Stimulated activated CD4-positive, alpha-beta T cell treated with anti-CD3 and anti-CD28 coated beads, Interleukin-4, amount 100 ng/mL, for 24 hours (primary cell): ENCODE measurements at regions not wholly inside any gene's neighbourhood (a gene's known extent, or its start where the extent isn't known, plus 50 kb on each side); places are given as distances from the start of the nearest gene placed in this dataset.

Source experiments
- DNase-seq: peaks from one replicate; pipeline ENCODE4 v3.0.0-alpha.2; 2020

DNA sequence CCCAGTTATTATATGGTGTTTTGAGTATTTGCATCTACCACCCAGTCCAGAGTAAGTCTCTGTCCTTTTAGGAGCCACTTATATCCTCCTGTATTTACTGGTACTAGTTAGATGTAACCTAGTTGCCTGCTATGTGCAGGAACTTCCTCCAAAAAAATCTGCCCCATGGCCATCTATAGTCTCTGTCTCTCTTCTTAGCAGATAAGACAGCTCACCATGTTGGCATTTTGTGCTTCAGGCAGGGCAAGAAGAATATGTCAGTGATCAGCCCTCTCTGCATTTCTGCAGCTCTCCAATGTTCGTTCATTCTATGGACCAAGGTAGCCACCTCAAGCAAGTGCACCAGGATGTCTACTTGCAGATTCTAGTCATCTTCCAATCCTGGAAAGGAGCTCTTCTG lies 446.5 kb downstream of the TLE1 start:
- no peak for DNase-seq

DNA sequence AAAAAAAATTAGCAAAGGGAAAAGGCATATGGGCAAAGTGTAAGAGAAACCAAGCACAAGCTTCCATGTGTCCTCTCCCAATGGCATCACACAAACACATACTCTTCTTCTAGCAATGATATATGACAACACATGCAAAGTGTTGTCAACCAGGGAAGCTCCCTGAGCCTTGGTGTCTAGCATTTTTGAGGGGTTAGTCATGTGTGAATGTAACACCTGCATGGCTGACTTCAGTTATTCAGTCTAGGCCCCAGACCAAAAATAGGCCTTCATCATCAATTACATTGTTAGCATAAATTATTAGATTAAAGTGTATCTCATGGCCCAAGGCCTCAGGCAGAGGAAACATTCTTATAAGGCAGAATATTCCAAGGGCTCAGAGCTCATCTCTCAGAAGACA lies 450.0 kb downstream of the TLE1 start:
- no peak for DNase-seq

- no peak for DNase-seq
These were observed 451.6 kb downstream of the TLE1 start for GRCh38 chr9:81237565-81238231.

DNA sequence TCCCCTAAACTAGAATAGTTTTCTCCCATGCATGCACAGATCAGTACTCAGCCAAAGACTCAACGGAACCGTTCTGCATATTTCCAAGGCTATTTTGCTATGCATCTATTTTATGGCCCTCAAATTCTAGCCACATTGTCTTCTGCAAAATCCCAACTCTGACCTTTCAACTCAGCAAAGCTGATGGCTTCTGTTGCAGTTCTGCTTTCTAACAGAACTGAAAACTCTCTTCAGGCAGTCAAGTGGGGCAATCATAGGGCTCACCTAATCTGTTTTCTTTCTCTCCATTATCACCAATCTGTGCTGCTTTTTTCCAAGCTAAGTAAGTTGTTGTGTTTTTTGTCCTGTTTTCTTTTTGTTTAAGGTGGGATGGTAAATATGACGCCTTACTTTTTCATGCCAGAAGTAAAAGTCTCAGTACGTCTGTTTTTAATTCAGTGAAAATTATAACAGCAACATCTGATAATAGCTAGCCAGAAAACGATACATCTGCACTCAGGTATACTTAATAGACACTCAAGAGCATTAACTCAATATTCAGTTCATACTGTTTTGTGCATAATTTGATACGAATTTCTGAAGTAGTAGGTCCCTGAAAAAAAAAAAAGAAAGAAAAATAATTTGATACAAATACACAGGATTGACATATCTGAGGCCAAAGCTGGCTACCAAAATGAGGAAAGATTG lies 454.3 kb downstream of the TLE1 start:
- no peak for DNase-seq

- no peak for DNase-seq
These were observed 458.3 kb downstream of the TLE1 start for GRCh38 chr9:81231011-81231410.

GRCh38 chr9:81227507-81228245 lies 461.7 kb downstream of the TLE1 start:
- DNase-seq = no peak

GRCh38 chr9:81225596-81225995 lies 463.8 kb downstream of the TLE1 start:
- no peak for DNase-seq

- no peak for DNase-seq
These were observed 464.9 kb downstream of the TLE1 start for GRCh38 chr9:81224166-81225081.

DNA sequence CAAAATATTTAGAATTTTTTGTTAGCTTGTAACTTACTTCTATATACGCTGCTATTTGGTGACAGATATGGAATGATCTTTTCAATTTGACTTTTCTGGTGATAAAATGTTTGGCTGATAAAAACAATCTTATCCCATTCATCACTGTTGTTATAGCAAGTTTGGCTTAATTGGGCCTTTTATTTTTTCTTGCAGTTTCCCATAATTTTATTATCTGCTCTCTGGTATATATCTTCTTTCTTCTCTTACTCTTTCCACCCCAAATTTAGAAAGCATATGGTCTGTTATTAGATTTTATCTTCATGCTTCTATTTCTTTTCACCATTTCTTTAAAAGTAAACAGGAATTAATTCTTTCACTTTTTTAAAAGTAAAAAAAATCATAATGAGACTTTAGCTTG lies 474.4 kb downstream of the TLE1 start:
- DNase-seq = no peak

DNA sequence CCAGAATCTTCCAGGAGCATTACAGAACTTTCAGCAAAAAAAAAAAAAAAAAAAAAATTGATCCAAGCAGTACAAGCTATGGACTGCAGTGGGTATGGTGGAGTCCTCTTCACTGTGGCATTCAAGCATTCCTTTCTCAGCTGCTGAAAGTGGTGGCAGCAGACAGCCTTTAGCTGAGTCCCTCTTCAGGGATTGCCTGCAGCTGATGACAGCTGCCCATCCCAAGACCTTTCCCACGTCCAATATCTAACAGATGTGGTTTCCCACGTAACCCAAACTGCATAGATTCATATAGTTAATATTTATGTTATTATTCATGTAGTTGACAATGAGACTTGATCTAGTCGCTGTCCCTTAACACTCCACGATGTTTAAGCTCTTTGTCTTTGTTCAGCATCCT lies 475.9 kb downstream of the TLE1 start:
- no peak for DNase-seq

DNA sequence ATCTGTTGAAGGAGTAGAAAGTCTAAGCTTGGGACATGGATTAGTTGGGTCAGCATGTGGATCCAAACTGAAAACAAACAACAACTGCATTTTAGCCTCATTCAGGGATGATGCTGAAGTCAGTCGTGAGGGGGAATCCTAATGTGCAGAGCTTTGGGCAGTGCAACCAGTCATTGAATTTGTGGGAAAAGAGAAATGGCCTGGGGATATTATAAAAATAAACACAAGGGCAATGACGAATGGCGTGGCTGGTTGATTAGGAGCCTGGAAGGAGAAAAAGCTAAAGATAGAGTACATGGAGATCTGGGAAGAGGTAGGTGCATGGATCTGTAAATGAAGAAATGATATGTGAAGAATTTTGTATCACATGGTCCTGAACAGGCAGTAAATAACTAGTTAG lies 477.6 kb downstream of the TLE1 start:
- DNase-seq = no peak

GRCh38 chr9:81207651-81208050 lies 481.7 kb downstream of the TLE1 start:
- DNase-seq = no peak

- no peak for DNase-seq
These were observed 487.1 kb downstream of the TLE1 start for GRCh38 chr9:81202292-81202691.

- no peak for DNase-seq
These were observed 494.1 kb downstream of the TLE1 start for GRCh38 chr9:81195206-81195605.

GRCh38 chr9:81193362-81194339 lies 495.7 kb downstream of the TLE1 start:
- DNase-seq = no peak

- no peak for DNase-seq
These were observed 498.1 kb downstream of the TLE1 start for GRCh38 chr9:81191222-81191621.

- no peak for DNase-seq
These were observed 498.7 kb downstream of the TLE1 start for GRCh38 chr9:81190659-81191058.

GRCh38 chr9:81183761-81184160 lies 505.6 kb downstream of the TLE1 start:
- no peak for DNase-seq

DNA sequence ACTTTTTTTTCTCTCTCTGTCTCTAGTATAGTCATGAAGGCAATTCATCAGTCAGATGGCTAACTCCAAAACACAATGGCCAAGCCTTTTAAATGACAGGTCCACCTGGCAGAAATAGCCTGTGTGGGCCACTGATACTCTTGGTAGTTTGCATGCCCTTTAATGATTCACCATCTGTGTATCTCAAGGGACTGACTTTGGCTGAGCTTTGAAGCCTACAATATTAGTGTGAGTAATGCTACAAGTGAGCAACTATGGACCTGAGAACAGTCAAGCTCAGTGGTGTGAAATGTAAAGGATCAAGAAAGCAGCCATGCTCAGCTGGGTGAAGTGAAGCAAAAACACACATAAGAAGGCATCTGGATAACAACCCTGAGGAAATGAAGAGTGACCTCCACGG lies 506.9 kb downstream of the TLE1 start:
- no peak for DNase-seq

DNA sequence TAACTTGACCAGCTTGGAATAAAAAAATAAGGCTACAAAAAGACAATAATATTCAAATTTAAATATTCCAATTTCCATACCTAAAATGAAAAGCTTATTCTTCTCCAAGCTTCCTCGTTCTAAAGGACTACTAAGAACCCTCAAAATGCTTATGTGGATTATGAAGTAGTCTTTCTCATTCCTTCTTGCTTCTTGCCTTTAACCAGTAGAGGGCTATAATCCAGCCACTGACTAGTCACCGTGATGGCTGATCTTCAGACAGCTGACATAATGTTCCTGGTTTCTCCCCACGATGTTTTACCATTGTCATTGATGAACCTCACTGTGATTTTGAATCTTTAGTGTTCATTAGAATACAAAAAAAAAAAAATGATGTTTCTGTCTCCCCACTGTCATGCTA lies 515.3 kb downstream of the TLE1 start:
- DNase-seq = no peak

GRCh38 chr9:81171689-81172088 lies 517.7 kb downstream of the TLE1 start:
- DNase-seq = no peak

GRCh38 chr9:81162361-81162760 lies 527.0 kb downstream of the TLE1 start:
- no peak for DNase-seq
